Activated naive CD4-positive, alpha-beta T cell (primary cell): ENCODE measurements at regions not wholly inside any gene's neighbourhood (a gene's known extent, or its start where the extent isn't known, plus 50 kb on each side); places are given as distances from the start of the nearest gene placed in this dataset.

ENCODE experiments used
- DNase-seq, 4 experiments: peaks; one replicate each; lab custom pipeline; 2025; lab: John Stamatoyannopoulos, UW

- no peak for DNase-seq
These were observed 91.5 kb upstream of the BEND6 start for GRCh38 chr6:56863366-56863765.

- DNase-seq = no peak
These were observed 92.3 kb upstream of the BEND6 start for GRCh38 chr6:56862415-56863175.

- DNase-seq = no peak
These were observed 94.4 kb upstream of the BEND6 start for GRCh38 chr6:56860475-56860874.

GRCh38 chr6:56856036-56856580, 98.8 kb upstream of the BEND6 start:
- DNase-seq = no peak

GRCh38 chr6:56854086-56854485, 100.8 kb upstream of the BEND6 start:
- no peak for DNase-seq

- DNase-seq = no peak
These were observed 101.4 kb upstream of the BEND6 start for GRCh38 chr6:56853541-56853940.

GRCh38 chr6:56852260-56853010, 102.5 kb upstream of the BEND6 start:
- no peak for DNase-seq

- DNase-seq = no peak
These were observed 103.2 kb upstream of the BEND6 start for GRCh38 chr6:56851541-56852259.

GRCh38 chr6:56851074-56851473, 103.8 kb upstream of the BEND6 start:
- no peak for DNase-seq

- DNase-seq = no peak
These were observed 104.3 kb upstream of the BEND6 start for GRCh38 chr6:56850626-56851025.

- no peak for DNase-seq
These were observed 105.0 kb upstream of the BEND6 start for GRCh38 chr6:56849896-56850295.

GRCh38 chr6:56848105-56848504, 106.8 kb upstream of the BEND6 start:
- no peak for DNase-seq

GRCh38 chr6:56845032-56845431, 109.9 kb upstream of the BEND6 start:
- DNase-seq = no peak

GRCh38 chr6:56843476-56844349, 111.2 kb upstream of the BEND6 start:
- DNase-seq = peak in 3 of 4 experiments; percentile 7 to 24 (median 8)

- no peak for DNase-seq
These were observed 112.0 kb upstream of the BEND6 start for GRCh38 chr6:56842686-56843475.

GRCh38 chr6:56841751-56842150, 113.2 kb upstream of the BEND6 start:
- no peak for DNase-seq

- no peak for DNase-seq
These were observed 113.5 kb upstream of the BEND6 start for GRCh38 chr6:56841381-56841749.

GRCh38 chr6:56840467-56841380, 114.2 kb upstream of the BEND6 start:
- no peak for DNase-seq

- no peak for DNase-seq
These were observed 115.2 kb upstream of the BEND6 start for GRCh38 chr6:56839533-56840183.
